ENCODE measurements at regions not wholly inside any gene's neighbourhood (a gene's known extent, or its start where the extent isn't known, plus 50 kb on each side); places are given as distances from the start of the nearest gene placed in this dataset.

DNA sequence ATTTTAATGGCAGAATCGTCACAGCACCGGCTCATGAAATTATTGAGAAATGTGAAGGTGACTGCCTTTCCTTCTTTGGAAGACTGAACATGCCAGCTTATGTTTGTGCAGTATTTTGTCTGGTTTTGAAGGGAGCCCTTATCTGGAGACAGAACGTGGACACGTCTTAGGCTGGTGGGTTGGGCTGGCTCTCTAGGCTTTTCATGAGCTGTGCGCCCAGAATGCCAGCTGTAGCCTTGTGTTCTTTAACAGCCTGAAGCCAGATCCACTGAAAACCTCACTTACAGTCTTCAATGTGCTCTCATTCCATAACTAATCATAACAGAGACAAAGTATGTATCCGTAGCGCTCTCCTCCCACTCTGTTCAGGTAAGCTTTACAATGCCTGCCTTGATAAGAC is 184.4 kb upstream of the HTR2A start:
- in situ Hi-C loops (cut with MboI; ENCODE audit: low pct_unique_long_range_greater_than_20kb, low sequenced_read_pairs), result no loop called here
- DNase-seq, result no peak

GRCh38 chr13:47080621-47081020 is 183.8 kb upstream of the HTR2A start:
- in situ Hi-C loops (cut with MboI; ENCODE audit: low pct_unique_long_range_greater_than_20kb, low sequenced_read_pairs), result no loop called here
- DNase-seq, result no peak

DNA sequence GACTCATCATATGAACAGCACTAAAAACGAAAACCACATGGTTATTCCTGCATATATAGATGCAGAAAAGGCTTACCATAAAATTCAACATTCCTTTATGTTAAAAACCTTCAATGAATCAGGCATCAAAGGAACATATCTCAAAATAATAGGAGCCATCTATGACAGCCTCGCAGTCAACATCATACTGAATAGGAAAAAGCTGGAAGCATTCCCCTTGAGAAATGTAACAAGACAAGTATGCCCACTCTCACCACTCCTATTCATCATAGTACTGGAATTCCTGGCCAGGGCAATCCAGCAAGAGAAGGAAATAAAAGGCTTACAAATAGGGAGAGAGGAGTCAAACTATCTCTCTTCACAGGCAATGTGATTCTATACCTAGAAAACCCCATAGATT is 179.6 kb upstream of the HTR2A start:
- in situ Hi-C loops (cut with MboI; ENCODE audit: low pct_unique_long_range_greater_than_20kb, low sequenced_read_pairs), result no loop called here
- no peak for DNase-seq

- in situ Hi-C loops (cut with MboI; ENCODE audit: low pct_unique_long_range_greater_than_20kb, low sequenced_read_pairs), result no loop called here
- DNase-seq, result no peak
Measured at GRCh38 chr13:47069133-47069532, 172.3 kb upstream of the HTR2A start.

GRCh38 chr13:47067306-47067705 is 170.5 kb upstream of the HTR2A start:
- in situ Hi-C loops (cut with MboI; ENCODE audit: low pct_unique_long_range_greater_than_20kb, low sequenced_read_pairs), result no loop called here
- no peak for DNase-seq

- in situ Hi-C loops (cut with MboI; ENCODE audit: low pct_unique_long_range_greater_than_20kb, low sequenced_read_pairs), result no loop called here
- DNase-seq, result no peak
Measured at GRCh38 chr13:47066226-47066625, 169.4 kb upstream of the HTR2A start.

DNA sequence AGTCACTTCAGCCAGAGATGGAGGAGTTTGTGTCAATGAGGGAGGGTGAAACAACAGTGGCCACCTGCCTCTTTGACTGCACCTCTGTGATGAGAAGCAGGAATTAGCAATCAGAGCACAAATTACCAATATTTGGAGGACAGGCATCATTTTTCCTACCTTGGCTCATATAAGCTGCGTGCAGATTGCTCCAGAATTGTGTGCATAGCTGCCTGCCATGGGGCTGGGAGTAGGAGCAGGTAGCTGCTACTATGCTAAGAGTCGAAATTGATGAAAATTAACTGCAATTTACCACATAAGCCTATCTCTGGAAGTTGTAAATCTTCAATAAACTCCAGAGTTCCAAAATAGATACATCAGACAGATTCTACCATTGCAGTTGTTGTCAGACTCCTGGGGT is 167.5 kb upstream of the HTR2A start:
- DNase-seq, result no peak
- in situ Hi-C loops (cut with MboI; ENCODE audit: low pct_unique_long_range_greater_than_20kb, low sequenced_read_pairs), result no loop called here

DNA sequence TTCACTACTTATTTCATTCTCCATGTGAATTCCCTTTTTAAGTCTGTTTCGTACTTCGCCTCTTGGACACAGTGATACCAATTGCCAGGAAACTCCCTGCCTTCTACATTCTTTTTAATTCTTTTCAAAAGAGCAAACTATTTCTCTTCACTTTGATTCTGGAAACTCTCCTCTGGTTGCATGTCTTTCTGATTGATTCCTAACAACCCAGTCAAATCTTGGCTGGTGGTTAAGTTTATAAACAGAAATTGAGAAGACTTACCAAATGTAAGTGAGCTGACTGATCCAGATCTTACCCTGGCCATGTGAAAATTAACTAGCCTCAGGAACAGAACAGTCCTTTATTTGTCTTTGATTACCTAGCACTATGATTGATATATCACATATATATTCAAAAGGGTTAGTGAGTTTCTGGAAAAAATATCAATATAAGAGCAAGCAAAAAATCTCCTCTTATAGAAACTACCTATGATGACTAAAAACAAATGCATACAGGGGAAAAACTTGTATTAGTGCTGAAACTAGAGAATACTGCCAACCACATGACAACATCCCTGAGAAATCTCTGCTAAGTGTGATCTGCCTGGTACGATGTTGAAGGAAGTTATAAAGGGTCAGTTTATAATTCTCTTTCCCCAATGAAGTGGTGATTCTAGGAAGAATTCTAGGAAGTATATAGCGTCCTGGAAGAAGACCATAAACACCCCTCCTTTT is 152.6 kb upstream of the HTR2A start:
- DNase-seq, result no peak
- in situ Hi-C loops (cut with MboI; ENCODE audit: low pct_unique_long_range_greater_than_20kb, low sequenced_read_pairs), result no loop called here

DNA sequence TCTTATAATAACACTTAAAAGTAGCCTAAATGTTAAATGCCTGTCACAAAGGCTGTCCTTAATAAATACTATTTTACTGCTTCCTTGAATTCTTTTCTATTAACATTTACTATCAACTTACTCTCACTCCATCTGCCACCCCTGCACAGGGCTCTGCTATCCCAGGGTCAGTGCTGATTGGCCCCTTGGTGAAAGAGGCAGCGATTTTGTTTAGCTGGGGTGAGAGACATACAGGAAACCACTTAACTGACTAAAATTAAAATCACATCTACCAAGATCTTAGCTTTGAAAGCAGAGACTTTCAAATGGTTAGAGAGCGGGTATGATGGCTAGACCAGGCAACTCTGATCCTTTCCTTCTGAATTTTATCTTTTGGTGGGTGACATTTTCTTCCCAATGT is 149.9 kb upstream of the HTR2A start:
- in situ Hi-C loops (cut with MboI; ENCODE audit: low pct_unique_long_range_greater_than_20kb, low sequenced_read_pairs), result no loop called here
- no peak for DNase-seq

DNA sequence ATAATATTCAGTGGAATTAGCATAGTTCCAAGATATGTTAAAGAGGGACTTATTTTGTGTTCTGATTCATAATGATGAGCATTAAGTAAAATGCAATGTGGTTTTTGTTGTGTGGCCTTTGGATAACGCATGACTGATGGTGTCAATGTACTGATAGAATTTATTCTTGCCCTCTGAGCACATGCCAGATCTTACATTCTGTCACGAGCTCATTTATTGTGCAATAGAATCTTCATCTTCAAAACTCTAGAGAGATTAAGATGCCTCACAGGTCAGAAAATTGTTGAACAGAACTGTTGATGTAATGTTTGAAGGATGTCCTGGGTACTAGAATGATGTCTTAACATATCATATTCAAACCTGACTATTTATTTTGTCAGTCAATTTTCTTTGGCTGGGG is 148.0 kb upstream of the HTR2A start:
- no peak for DNase-seq
- in situ Hi-C loops (cut with MboI; ENCODE audit: low pct_unique_long_range_greater_than_20kb, low sequenced_read_pairs), result no loop called here

GRCh38 chr13:47039106-47039505 is 142.3 kb upstream of the HTR2A start:
- in situ Hi-C loops (cut with MboI; ENCODE audit: low pct_unique_long_range_greater_than_20kb, low sequenced_read_pairs), result no loop called here
- no peak for DNase-seq

DNA sequence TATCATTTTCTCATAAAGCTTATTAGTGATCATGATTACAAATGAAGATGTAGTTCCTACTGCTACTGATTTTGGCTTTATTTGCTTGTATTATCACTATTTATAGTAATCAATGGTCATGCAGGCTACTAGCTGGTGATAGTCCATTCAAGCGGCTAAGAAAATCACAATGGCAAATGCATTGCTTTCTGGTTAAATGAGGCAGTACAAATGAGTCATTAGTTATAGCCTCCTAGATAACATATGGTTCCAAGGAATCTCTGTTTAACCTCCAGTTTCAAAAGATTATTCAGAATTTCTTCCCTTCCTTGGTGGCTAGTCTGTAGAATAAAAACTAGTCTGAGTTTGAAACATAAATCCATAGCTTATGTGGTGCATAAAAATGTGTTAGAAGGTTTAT is 141.3 kb upstream of the HTR2A start:
- no peak for DNase-seq
- in situ Hi-C loops (cut with MboI; ENCODE audit: low pct_unique_long_range_greater_than_20kb, low sequenced_read_pairs), result no loop called here

DNA sequence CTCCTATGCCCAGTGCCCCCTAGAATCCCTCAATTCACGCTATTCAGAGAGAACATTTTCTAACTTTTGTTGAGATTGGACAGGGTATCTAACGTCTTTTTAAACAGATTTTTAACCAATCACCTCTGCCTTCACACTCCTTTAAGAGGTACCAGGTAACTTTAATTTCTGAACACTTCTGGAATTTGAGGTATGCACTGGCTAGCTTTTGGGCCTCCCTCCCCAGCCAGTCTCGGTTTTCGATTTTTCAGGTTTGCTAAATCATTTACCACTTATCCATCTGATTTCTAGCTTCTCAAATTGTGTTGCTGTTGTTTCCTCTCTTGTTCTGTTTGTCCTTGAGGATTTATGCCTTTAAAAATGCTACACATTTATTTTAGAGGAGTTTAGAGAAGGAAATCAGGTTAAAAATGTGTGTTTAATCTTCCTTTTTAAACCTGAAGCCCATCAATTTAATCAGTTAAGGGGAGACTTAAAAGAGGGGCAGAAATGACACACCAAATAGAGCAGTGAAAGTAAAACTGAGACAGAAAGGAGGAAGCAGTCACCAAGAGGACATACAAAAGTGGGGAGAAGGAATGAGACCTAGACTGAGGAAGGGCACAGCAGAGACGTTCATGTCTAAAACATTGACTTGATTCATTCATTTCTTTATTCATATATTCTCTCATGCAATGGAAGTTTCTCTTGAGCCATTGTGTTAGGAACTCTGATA is 139.6 kb upstream of the HTR2A start:
- in situ Hi-C loops (cut with MboI; ENCODE audit: low pct_unique_long_range_greater_than_20kb, low sequenced_read_pairs), result no loop called here
- DNase-seq, result no peak

DNA sequence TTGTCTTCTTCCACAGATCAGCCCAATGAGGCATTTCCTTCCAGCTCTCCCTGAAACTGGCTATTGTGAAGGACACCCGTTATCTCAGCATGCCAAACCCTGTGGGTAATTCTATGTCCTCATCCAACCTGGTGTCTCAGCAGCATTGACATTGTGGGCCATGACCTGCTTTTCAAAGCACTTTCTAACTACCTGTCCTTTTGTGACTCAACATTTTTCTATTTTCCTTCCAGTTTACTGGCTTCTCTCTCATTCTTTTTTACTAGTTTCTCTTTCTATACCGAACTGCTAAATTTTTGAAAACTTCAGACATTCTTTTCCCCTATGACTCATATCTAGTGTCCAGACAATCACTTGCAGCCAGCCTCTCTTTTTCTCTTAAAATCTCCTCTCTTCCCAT is 136.4 kb upstream of the HTR2A start:
- DNase-seq, result no peak
- in situ Hi-C loops (cut with MboI; ENCODE audit: low pct_unique_long_range_greater_than_20kb, low sequenced_read_pairs), result no loop called here

DNA sequence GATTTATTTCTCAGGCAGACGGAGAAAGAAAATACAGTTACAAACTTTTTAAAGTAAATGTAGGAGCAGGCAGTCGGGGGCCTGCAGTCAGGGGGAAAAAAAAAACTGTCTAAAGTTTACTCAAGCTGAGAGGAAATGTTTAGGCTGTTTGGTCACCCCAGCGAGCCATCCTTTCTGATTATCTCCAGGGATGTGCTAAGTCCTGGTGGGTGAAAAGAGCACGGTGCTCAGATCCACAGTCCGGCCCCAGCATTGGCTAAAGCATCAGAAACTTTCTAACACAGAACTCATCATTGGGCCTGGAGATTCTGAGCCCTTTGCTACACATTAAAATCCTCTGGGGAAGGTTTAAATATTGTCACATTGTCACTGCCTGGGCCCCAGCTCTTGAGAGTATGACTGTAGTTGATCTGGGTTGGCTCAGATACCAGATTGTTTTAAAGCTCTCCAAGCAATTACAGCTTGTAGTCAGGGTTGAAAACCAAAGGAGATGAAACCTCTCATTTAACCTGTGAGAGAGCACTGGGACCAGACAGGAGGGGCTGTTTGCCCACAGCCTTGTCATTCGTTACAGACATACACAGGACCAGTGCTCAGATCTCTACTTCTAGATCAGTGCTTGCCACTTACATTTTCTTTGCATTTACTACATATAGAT is 131.1 kb upstream of the HTR2A start:
- in situ Hi-C loops (cut with MboI; ENCODE audit: low pct_unique_long_range_greater_than_20kb, low sequenced_read_pairs), result no loop called here

GRCh38 chr13:47025791-47026447 is 129.1 kb upstream of the HTR2A start:
- in situ Hi-C loops (cut with MboI; ENCODE audit: low pct_unique_long_range_greater_than_20kb, low sequenced_read_pairs), result no loop called here
- DNase-seq, result no peak

More for the DNA sequence above, 131.1 kb upstream of the HTR2A start:
- no peak for DNase-seq

GRCh38 chr13:47019977-47020376 is 123.1 kb upstream of the HTR2A start:
- DNase-seq, result no peak
- in situ Hi-C loops (cut with MboI; ENCODE audit: low pct_unique_long_range_greater_than_20kb, low sequenced_read_pairs), result no loop called here

- in situ Hi-C loops (cut with MboI; ENCODE audit: low pct_unique_long_range_greater_than_20kb, low sequenced_read_pairs), result no loop called here
- no peak for DNase-seq
Measured at GRCh38 chr13:47017476-47017875, 120.6 kb upstream of the HTR2A start.

DNA sequence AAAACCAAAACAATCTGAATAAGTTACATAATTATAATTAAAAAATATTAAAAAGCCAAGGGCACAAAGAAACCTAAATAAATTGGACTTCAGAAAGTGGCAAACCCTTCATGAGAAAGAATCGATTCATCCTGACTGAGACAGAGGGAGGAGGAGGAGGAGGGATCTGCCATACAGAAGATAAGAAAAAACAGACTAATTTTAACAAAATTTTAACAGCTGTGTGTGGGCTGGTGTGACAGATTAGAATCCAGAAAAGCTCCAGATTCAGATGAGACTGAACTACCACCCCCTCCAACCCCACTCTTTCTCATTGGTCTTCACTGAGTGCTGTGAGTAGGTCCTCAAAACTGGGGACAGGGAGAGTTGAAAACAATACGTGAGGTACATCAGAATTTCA is 111.5 kb upstream of the HTR2A start:
- no peak for DNase-seq
- in situ Hi-C loops (cut with MboI; ENCODE audit: low pct_unique_long_range_greater_than_20kb, low sequenced_read_pairs), result no loop called here
